CD14-positive monocyte (primary cell): ENCODE measurements at regions not wholly inside any gene's neighbourhood (a gene's known extent, or its start where the extent isn't known, plus 50 kb on each side); places are given as distances from the start of the nearest gene placed in this dataset.

Source experiments
- DNase-seq, 3 donors: peaks; one replicate each; pipeline ENCODE4 v3.0.0-alpha.2; 2011 to 2022
- H2AFZ ChIP-seq: 2 replicates; pipeline ENCODE4 v1.6.0; 2012; ENCODE audit warnings: mild to moderate bottlenecking, low read depth, low read length, inconsistent platforms; ENCODE audit not compliant: insufficient read depth, poor library complexity, severe bottlenecking
- H3K27ac ChIP-seq, 2 donors: 1 replicate in 1 of 2; 2 replicates in 1 of 2; pipeline ENCODE4 v1.5.1; 2012 to 2013; ENCODE audit warnings: low read length in 2 of 2, control low read depth in 1 of 2, inconsistent platforms in 1 of 2, low read depth in 1 of 2, mild to moderate bottlenecking in 1 of 2
- H3K27me3 ChIP-seq, 2 donors: one replicate each; pipeline versions ENCODE4 v1.6.0 to v1.6.1; 2011 to 2013; ENCODE audit warnings: low read length in 2 of 2; ENCODE audit not compliant: control insufficient read depth in 2 of 2, insufficient read depth in 2 of 2
- H3K36me3 ChIP-seq, 2 donors: replicated peaks in 1 of 2; 1 replicate in 1 of 2; 2 replicates in 1 of 2; pipeline versions ENCODE4 v1.5.1 to v1.6.1; 2012 to 2013; ENCODE audit warnings: low read length in 2 of 2, control low read depth in 1 of 2, inconsistent platforms in 1 of 2, mild to moderate bottlenecking in 1 of 2; ENCODE audit not compliant: insufficient read depth in 2 of 2, control insufficient read depth in 1 of 2
- H3K4me1 ChIP-seq, 2 donors: 1 replicate in 1 of 2; 2 replicates in 1 of 2; pipeline versions ENCODE4 v1.5.1 to v1.6.1; 2012 to 2013; ENCODE audit warnings: low read length in 2 of 2, control low read depth in 1 of 2, inconsistent platforms in 1 of 2, mild to moderate bottlenecking in 1 of 2, moderate library complexity in 1 of 2; ENCODE audit not compliant: insufficient read depth in 2 of 2, control insufficient read depth in 1 of 2
- H3K4me2 ChIP-seq: replicated peaks from 2 replicates; pipeline ENCODE3; 2012; ENCODE audit warnings: low read length, moderate library complexity, mild to moderate bottlenecking; ENCODE audit not compliant: poor library complexity, severe bottlenecking; ENCODE audit errors: extremely low read depth
- H3K4me3 ChIP-seq, 3 experiments: fragments of 200-600 bp in 1 of 3; sonication (generic) in 1 of 3; replicated peaks in 1 of 3; 1 replicate in 2 of 3; 2 replicates in 1 of 3; pipeline ENCODE4 v1.5.1; 2011 to 2013; ENCODE audit warnings: low read length in 3 of 3, mild to moderate bottlenecking in 3 of 3, control low read depth in 2 of 3, low read depth in 2 of 3, inconsistent platforms in 1 of 3, moderate library complexity in 1 of 3
- H3K79me2 ChIP-seq: 2 replicates; pipeline ENCODE4 v1.6.0; 2012; ENCODE audit warnings: mild to moderate bottlenecking, control low read depth, inconsistent platforms, low read length, moderate library complexity; ENCODE audit not compliant: insufficient read depth
- H3K9ac ChIP-seq: 2 replicates; pipeline ENCODE4 v1.6.0; 2017; ENCODE audit warnings: low read length, mild to moderate bottlenecking; ENCODE audit not compliant: insufficient read depth, poor library complexity, severe bottlenecking
- H3K9me3 ChIP-seq, 2 donors: replicated peaks in 1 of 2; 1 replicate in 1 of 2; 2 replicates in 1 of 2; pipeline versions ENCODE4 v1.5.1 to v1.6.1; 2012 to 2013; ENCODE audit warnings: low read length in 2 of 2, control low read depth in 1 of 2; ENCODE audit not compliant: control insufficient read depth in 1 of 2, insufficient read depth in 1 of 2
- H4K20me1 ChIP-seq: 2 replicates; pipeline ENCODE4 v1.6.0; 2012; ENCODE audit warnings: mild to moderate bottlenecking, low read length, control low read depth, moderate library complexity; ENCODE audit not compliant: insufficient read depth
- H3K27ac Mint-ChIP-seq, 7 donors: one replicate each; pipeline ENCODE4 v1.8.0; 2020; ENCODE audit warnings: mild to moderate bottlenecking in 7 of 7, mixed read lengths in 7 of 7, moderate library complexity in 6 of 7, inconsistent platforms in 2 of 7
- H3K27me3 Mint-ChIP-seq, 3 donors: one replicate each; pipeline ENCODE4 v1.8.0; 2021 to 2022; ENCODE audit warnings: low read depth in 3 of 3, mild to moderate bottlenecking in 3 of 3, mixed read lengths in 3 of 3, moderate library complexity in 3 of 3, inconsistent platforms in 1 of 3
- H3K36me3 Mint-ChIP-seq, 2 donors: one replicate each; pipeline ENCODE4 v1.8.0; 2020; ENCODE audit warnings: mixed read lengths in 2 of 2, inconsistent platforms in 1 of 2, mild to moderate bottlenecking in 1 of 2
- H3K4me1 Mint-ChIP-seq: one replicate; pipeline ENCODE4 v1.8.0; 2020; ENCODE audit warnings: mild to moderate bottlenecking, mixed read lengths
- H3K4me3 Mint-ChIP-seq, 2 donors: one replicate each; pipeline ENCODE4 v1.8.0; 2020; ENCODE audit warnings: mild to moderate bottlenecking in 2 of 2, mixed read lengths in 2 of 2, moderate library complexity in 1 of 2
- H3K9me3 Mint-ChIP-seq, 7 donors: one replicate each; pipeline ENCODE4 v1.8.0; 2020 to 2022; ENCODE audit warnings: mixed read lengths in 7 of 7, mild to moderate bottlenecking in 6 of 7, moderate library complexity in 6 of 7, inconsistent platforms in 2 of 7
- WGBS: methylation state at CpG from one replicate; pipeline ENCODE4 v1.1.5; 2013; ENCODE audit warnings: missing lambda C conversion rate; ENCODE audit not compliant: insufficient coverage; 5-methylcytosine and 5-hydroxymethylcytosine counted together
- intact Hi-C, 2 donors: fragments of 100-400 bp; cut with micrococcal nuclease; formaldehyde crosslinking; loops; one replicate each; pipeline versions ENCODE4 v1.15.0 to v1.15.1; 2023
- TF ChIP-seq, protein P1 (sequence below): fragments of 200-600 bp; IDR thresholded peaks from one replicate; pipeline ENCODE4 v1.8.0; 2022; ENCODE audit warnings: antibody characterized with exemption, mild to moderate bottlenecking

GRCh38 chr4:128570387-128570975 is 239.0 kb upstream of the JADE1 start:
- WGBS, result 75% methylated on average over 4 of the region's 6 CpGs
- H3K27me3 ChIP-seq, result no peaks in the 10 kb centered on the region
- TF ChIP-seq, protein P1, sequence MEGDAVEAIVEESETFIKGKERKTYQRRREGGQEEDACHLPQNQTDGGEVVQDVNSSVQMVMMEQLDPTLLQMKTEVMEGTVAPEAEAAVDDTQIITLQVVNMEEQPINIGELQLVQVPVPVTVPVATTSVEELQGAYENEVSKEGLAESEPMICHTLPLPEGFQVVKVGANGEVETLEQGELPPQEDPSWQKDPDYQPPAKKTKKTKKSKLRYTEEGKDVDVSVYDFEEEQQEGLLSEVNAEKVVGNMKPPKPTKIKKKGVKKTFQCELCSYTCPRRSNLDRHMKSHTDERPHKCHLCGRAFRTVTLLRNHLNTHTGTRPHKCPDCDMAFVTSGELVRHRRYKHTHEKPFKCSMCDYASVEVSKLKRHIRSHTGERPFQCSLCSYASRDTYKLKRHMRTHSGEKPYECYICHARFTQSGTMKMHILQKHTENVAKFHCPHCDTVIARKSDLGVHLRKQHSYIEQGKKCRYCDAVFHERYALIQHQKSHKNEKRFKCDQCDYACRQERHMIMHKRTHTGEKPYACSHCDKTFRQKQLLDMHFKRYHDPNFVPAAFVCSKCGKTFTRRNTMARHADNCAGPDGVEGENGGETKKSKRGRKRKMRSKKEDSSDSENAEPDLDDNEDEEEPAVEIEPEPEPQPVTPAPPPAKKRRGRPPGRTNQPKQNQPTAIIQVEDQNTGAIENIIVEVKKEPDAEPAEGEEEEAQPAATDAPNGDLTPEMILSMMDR, result no peak
- H3K79me2 ChIP-seq, result no peaks in the 10 kb centered on the region
- H3K36me3 Mint-ChIP-seq, result no peaks in the 10 kb centered on the region
- H3K4me1 ChIP-seq, result peaks cover 21 to 22% of the 10 kb centered on the region in 2 donors
- no peak overlapping the region for H3K9ac ChIP-seq
- peaks cover 0 to 2% (median 0%) of the 10 kb centered on the region in 7 donors for H3K9me3 Mint-ChIP-seq
- H4K20me1 ChIP-seq, result no peaks in the 10 kb centered on the region
- peak overlapping the region in 6 of 7 donors; percentile 47 to 91 (median 84) for H3K27ac Mint-ChIP-seq
- H2AFZ ChIP-seq, result no peak overlapping the region
- H3K4me2 ChIP-seq, result no peak overlapping the region
- H3K4me3 ChIP-seq, result no peak overlapping the region
- intact Hi-C loops, result no loop called here
- H3K27ac ChIP-seq, result peak overlapping the region in 1 of 2 donors; percentile 39
- peaks cover 24% of the 10 kb centered on the region for H3K4me1 Mint-ChIP-seq
- no peaks in the 10 kb centered on the region for H3K27me3 Mint-ChIP-seq
- no peaks in the 10 kb centered on the region for H3K36me3 ChIP-seq
- no peaks in the 10 kb centered on the region for H3K9me3 ChIP-seq
- peak; percentile 75 to 92 (median 84) for DNase-seq
- no peak overlapping the region for H3K4me3 Mint-ChIP-seq

- TF ChIP-seq, protein P1, result no peak
- no peak overlapping the region for H3K4me3 Mint-ChIP-seq
- no CpG with 5 or more reads among the region's 2 CpGs for WGBS
- Histone ChIP-seq H3K9me3 (no peaks in the 10 kb centered on the region), H3K4me2 (no peak overlapping the region), H3K27ac (no peak overlapping the region), H3K9ac (no peak overlapping the region), H2AFZ (no peak overlapping the region), H3K36me3 (no peaks in the 10 kb centered on the region), H4K20me1 (no peaks in the 10 kb centered on the region), H3K27me3 (no peaks in the 10 kb centered on the region), H3K4me1 (peaks cover 20% of the 10 kb centered on the region in 2 donors), H3K4me3 (no peak overlapping the region), H3K79me2 (no peaks in the 10 kb centered on the region)
- H3K27me3 Mint-ChIP-seq, result peaks cover 0 to 3% (median 3%) of the 10 kb centered on the region in 3 donors
- no peaks in the 10 kb centered on the region for H3K36me3 Mint-ChIP-seq
- H3K27ac Mint-ChIP-seq, result no peak overlapping the region
- intact Hi-C loops, result no loop called here
- H3K4me1 Mint-ChIP-seq, result peaks cover 28% of the 10 kb centered on the region
- DNase-seq, result no peak
- H3K9me3 Mint-ChIP-seq, result peaks cover 0 to 2% (median 0%) of the 10 kb centered on the region in 7 donors
These were observed 242.8 kb upstream of the JADE1 start for GRCh38 chr4:128566693-128567092.
